Lung (tissue), 11 donors: ENCODE measurements at regions not wholly inside any gene's neighbourhood (a gene's known extent, or its start where the extent isn't known, plus 50 kb on each side); places are given as distances from the start of the nearest gene placed in this dataset.

Experiments
- ATAC-seq: fragments of 200-7000 bp; cut with Tn5 transposase; one replicate; pipeline ENCODE4 v1.9.1; 2020; ENCODE audit warnings: moderate number of reproducible peaks; ENCODE audit not compliant: insufficient read depth, low FRiP score
- DNase-seq, 3 donors: peaks; one replicate each; pipeline ENCODE4 v3.0.0-alpha.2; 2013 to 2017
- H3K27ac ChIP-seq, 2 donors: one replicate each; pipeline ENCODE4 v1.5.1; 2013; ENCODE audit warnings: mild to moderate bottlenecking in 2 of 2, moderate library complexity in 2 of 2, control low read depth in 1 of 2, inconsistent platforms in 1 of 2, low read depth in 1 of 2, low read length in 1 of 2
- H3K27me3 ChIP-seq, 3 donors: one replicate each; pipeline ENCODE4 v1.5.1; 2013; ENCODE audit warnings: low read length in 2 of 3; ENCODE audit not compliant: control insufficient read depth in 3 of 3, insufficient read depth in 3 of 3
- H3K36me3 ChIP-seq, 4 donors: one replicate each; pipeline ENCODE4 v1.5.1; 2013; ENCODE audit warnings: low read length in 4 of 4, mild to moderate bottlenecking in 1 of 4, moderate library complexity in 1 of 4; ENCODE audit not compliant: control insufficient read depth in 4 of 4, insufficient read depth in 4 of 4
- H3K4me1 ChIP-seq, 5 donors: one replicate each; pipeline ENCODE4 v1.5.1; 2013; ENCODE audit warnings: low read length in 5 of 5, mild to moderate bottlenecking in 2 of 5, moderate library complexity in 1 of 5; ENCODE audit not compliant: control insufficient read depth in 5 of 5, insufficient read depth in 5 of 5
- H3K4me3 ChIP-seq: one replicate; pipeline ENCODE4 v1.5.1; 2013; ENCODE audit warnings: mild to moderate bottlenecking, control low read depth, moderate library complexity
- H3K9ac ChIP-seq, 2 donors: one replicate each; pipeline ENCODE4 v1.5.1; 2013; ENCODE audit warnings: low read length in 2 of 2, control low read depth in 1 of 2; ENCODE audit not compliant: insufficient read depth in 1 of 2
- H3K9me3 ChIP-seq, 4 donors: one replicate each; pipeline ENCODE4 v1.5.1; 2013; ENCODE audit warnings: low read length in 3 of 4, mild to moderate bottlenecking in 1 of 4, moderate library complexity in 1 of 4; ENCODE audit not compliant: control insufficient read depth in 4 of 4, insufficient read depth in 3 of 4
- WGBS, 2 donors: extraction: QIAGEN DNeasy Blood & Tissue Kit; methylation state at CpG; one replicate each; pipeline ENCODE4 v1.1.7; 2013; 5-methylcytosine and 5-hydroxymethylcytosine counted together
- TF ChIP-seq, protein P1 (sequence below): IDR thresholded peaks from 2 replicates; pipeline ENCODE4 v1.5.1; 2012; ENCODE audit warnings: mild to moderate bottlenecking; ENCODE audit errors: control extremely low read depth, extremely low read depth
- donor health status: control.
- donor health status: control.
- donor health status: Bipolar disorder and iron deficiency.
- donor health status: healthy.
- donor health status: DM: yes; HTN: yes; CAD: no.

DNA sequence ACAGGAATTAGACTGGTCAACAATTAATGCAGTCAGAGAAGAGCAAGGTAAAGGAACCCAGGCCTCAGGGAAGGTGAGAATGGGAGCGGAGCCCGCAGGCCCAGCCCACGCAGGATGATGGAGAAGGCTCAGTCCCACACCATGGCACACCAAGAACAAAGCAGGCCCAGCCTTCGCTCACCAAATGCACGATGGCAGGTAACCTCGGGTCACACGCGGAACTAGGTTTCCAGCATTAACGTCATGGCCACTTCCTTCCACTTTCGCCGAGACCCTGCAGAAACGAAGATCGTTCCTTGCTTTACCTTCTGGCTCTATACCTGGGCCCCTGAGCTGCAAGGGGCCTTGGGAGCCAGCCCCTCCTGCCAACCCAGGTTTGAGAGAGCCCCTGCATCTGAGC, 240.2 kb upstream of the C1orf174 start:
- H3K27me3 ChIP-seq, result peaks cover 0 to 9% (median 5%) of the 10 kb centered on the region in 3 donors
- no peak overlapping the region for H3K4me3 ChIP-seq
- no peak for DNase-seq

DNA sequence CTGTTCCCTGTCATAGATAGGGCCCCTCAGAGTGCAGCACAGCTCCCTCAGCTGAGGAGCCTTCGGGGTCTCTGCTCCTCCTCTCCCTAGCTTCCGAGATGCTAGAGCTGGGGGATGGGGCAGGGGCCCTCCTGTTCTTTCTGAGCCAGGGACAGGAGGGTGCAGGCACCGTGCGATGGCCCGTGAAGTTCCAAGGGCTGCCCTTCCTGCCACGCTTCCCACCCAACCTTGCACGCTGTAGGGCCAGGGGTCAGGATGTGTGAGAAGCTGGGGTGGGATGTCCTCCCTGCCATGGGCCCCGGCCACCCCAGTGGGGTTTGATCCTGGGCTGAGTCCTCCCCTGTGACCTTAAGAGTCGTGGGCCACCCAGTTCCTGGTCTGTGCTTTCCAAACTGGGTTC, 240.7 kb upstream of the C1orf174 start:
- no peak for ATAC-seq
- Histone ChIP-seq H3K4me1 (no peaks in the 10 kb centered on the region), H3K9me3 (no peaks in the 10 kb centered on the region), H3K27me3 (peaks cover 0 to 9% (median 5%) of the 10 kb centered on the region in 3 donors), H3K36me3 (no peaks in the 10 kb centered on the region), H3K9ac (no peak overlapping the region), H3K27ac (no peak overlapping the region), H3K4me3 (no peak overlapping the region)
- TF ChIP-seq, protein P1, sequence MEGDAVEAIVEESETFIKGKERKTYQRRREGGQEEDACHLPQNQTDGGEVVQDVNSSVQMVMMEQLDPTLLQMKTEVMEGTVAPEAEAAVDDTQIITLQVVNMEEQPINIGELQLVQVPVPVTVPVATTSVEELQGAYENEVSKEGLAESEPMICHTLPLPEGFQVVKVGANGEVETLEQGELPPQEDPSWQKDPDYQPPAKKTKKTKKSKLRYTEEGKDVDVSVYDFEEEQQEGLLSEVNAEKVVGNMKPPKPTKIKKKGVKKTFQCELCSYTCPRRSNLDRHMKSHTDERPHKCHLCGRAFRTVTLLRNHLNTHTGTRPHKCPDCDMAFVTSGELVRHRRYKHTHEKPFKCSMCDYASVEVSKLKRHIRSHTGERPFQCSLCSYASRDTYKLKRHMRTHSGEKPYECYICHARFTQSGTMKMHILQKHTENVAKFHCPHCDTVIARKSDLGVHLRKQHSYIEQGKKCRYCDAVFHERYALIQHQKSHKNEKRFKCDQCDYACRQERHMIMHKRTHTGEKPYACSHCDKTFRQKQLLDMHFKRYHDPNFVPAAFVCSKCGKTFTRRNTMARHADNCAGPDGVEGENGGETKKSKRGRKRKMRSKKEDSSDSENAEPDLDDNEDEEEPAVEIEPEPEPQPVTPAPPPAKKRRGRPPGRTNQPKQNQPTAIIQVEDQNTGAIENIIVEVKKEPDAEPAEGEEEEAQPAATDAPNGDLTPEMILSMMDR, result no peak
- WGBS, 2 donors, result 79 to 84% methylated on average over 9 of the region's 9 CpGs
- DNase-seq, result no peak

More for the DNA sequence above, 240.2 kb upstream of the C1orf174 start:
- no peak overlapping the region for H3K9ac ChIP-seq
- no peaks in the 10 kb centered on the region for H3K4me1 ChIP-seq
- H3K9me3 ChIP-seq, result no peaks in the 10 kb centered on the region
- H3K36me3 ChIP-seq, result no peaks in the 10 kb centered on the region
- TF ChIP-seq, protein P1, result no peak
- ATAC-seq, result no peak
- WGBS, 2 donors, result 59 to 66% methylated on average over 13 of the region's 13 CpGs
- no peak overlapping the region for H3K27ac ChIP-seq

DNA sequence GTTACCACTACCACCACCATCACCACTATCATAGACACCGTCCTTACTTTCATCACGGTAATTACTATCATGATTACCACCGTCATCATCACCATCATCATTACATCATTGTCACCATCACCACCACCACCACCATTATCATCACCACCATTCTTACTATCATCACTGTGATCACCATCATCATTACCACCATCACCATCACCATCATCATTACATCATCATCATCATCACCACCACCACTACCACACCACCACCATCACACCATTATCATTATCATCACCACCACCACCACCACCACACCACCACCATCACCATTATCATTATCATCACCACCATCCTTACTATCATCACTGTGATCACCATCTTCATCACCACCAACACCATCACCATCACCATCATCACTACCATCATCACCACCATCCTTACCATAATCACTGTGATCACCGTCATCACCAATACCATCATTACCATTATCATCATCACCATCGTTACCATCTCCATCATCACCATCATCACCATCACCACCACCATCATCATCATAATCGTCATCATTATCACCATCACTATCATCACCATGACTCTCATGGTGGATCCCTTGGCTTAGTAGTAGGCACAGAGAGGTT, 244.4 kb upstream of the C1orf174 start:
- H3K4me3 ChIP-seq, result no peak overlapping the region
- H3K9ac ChIP-seq, result no peak overlapping the region
- no peaks in the 10 kb centered on the region for H3K36me3 ChIP-seq
- TF ChIP-seq, protein P1, result no peak
- no peak overlapping the region for H3K27ac ChIP-seq
- DNase-seq (peak in 1 of 3 donors; percentile 11), ATAC-seq (no peak)
- peaks cover 0 to 9% (median 0%) of the 10 kb centered on the region in 3 donors for H3K27me3 ChIP-seq
- H3K4me1 ChIP-seq, result no peaks in the 10 kb centered on the region
- 95 to 99% methylated on average over 6 of the region's 6 CpGs for WGBS, 2 donors
- no peaks in the 10 kb centered on the region for H3K9me3 ChIP-seq

DNA sequence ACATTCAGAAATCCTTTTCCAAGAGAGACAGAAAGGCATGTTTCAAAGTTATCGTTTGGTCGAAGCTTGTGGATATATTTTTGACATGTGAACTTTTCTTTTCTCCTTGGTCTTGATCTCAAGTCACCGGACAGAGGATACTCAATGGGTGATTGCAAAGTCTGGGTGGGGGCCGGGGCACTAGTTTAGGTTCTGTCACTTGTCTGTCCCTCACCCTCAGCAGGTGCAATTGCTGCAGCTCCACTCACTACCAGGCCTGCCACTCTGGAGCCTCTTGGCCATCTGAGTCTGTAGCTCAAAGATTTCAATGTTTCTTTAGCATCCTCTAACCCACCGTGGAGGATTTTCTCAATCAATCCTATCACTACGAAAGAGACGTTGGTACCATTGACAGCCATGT, 246.0 kb upstream of the C1orf174 start:
- H3K4me1 ChIP-seq, result no peaks in the 10 kb centered on the region
- H3K4me3 ChIP-seq, result no peak overlapping the region
- DNase-seq (no peak), ATAC-seq (no peak)
- H3K27ac ChIP-seq, result no peak overlapping the region
- 87 to 88% methylated on average over 7 of the region's 7 CpGs for WGBS, 2 donors
- TF ChIP-seq, protein P1, result no peak
- H3K9me3 ChIP-seq, result no peaks in the 10 kb centered on the region
- H3K27me3 ChIP-seq, result peaks cover 0 to 3% (median 3%) of the 10 kb centered on the region in 3 donors
- no peak overlapping the region for H3K9ac ChIP-seq
- H3K36me3 ChIP-seq, result no peaks in the 10 kb centered on the region
